ENCODE measurements at regions not wholly inside any gene's neighbourhood (a gene's known extent, or its start where the extent isn't known, plus 50 kb on each side); places are given as distances from the start of the nearest gene placed in this dataset.

- TF ChIP-seq POLR2A (IDR thresholded peaks at IDR 0.05) (no peak), CTCF (IDR thresholded peaks at IDR 0.05) (no peak)
These were observed 89.0 kb upstream of the GALNT5 start for GRCh38 chr2:157168501-157168900.

Data from heart left ventricle (tissue), 13 donors.